ENCODE measurements at regions not wholly inside any gene's neighbourhood (a gene's known extent, or its start where the extent isn't known, plus 50 kb on each side); places are given as distances from the start of the nearest gene placed in this dataset.

- TF ChIP-seq CTCF (IDR thresholded peaks at IDR 0.05) (no peak), POLR2A (IDR thresholded peaks at IDR 0.05) (no peak)
These were observed 117.4 kb upstream of the CWC22 start for GRCh38 chr2:180124273-180125139.
